Cardiac fibroblast (primary cell): ENCODE measurements at regions not wholly inside any gene's neighbourhood (a gene's known extent, or its start where the extent isn't known, plus 50 kb on each side); places are given as distances from the start of the nearest gene placed in this dataset.
A peak's percentile ranks its signal among the peaks of the same experiment; 100 is the strongest.

Experiments
- DNase-seq, 2 donors: peaks; one replicate each; pipeline versions ENCODE4 v3.0.0 to v3.0.0-alpha.2; 2010; ENCODE audit warnings: low read depth in 2 of 2
- H3K4me3 ChIP-seq, 2 donors: replicated peaks in 1 of 2; 1 replicate in 1 of 2; 2 replicates in 1 of 2; pipeline ENCODE4 v1.5.1; 2011; ENCODE audit warnings: low read depth in 2 of 2, low read length in 2 of 2, mild to moderate bottlenecking in 2 of 2, moderate library complexity in 1 of 2
- CTCF ChIP-seq: IDR thresholded peaks from one replicate; pipeline ENCODE4 v1.5.1; 2011; ENCODE audit warnings: low read depth, mild to moderate bottlenecking, low read length, inconsistent platforms

GRCh38 chr20:11281240-11281639, 607.4 kb upstream of the JAG1 start:
- H3K4me3 ChIP-seq = no peak overlapping the region
- no peak for TF ChIP-seq CTCF
- no peak for DNase-seq

GRCh38 chr20:11281768-11282167, 608.0 kb upstream of the JAG1 start:
- H3K4me3 ChIP-seq = no peak overlapping the region
- DNase-seq = no peak
- TF ChIP-seq CTCF = no peak

- no peak for TF ChIP-seq CTCF
- H3K4me3 ChIP-seq = no peak overlapping the region
- DNase-seq = no peak
Measured at GRCh38 chr20:11287126-11287525, 613.3 kb upstream of the JAG1 start.

- DNase-seq = no peak
- TF ChIP-seq CTCF = no peak
Measured at GRCh38 chr20:11296221-11296620, 621.5 kb upstream of the BTBD3 start.

GRCh38 chr20:11296951-11297350, 620.7 kb upstream of the BTBD3 start:
- no peak for TF ChIP-seq CTCF
- peak in 1 of 2 donors; percentile 2 for DNase-seq
- no peak overlapping the region for H3K4me3 ChIP-seq

More at GRCh38 chr20:11296221-11296620, 621.5 kb upstream of the BTBD3 start:
- H3K4me3 ChIP-seq = no peak overlapping the region

- no peak overlapping the region for H3K4me3 ChIP-seq
- DNase-seq = no peak
- TF ChIP-seq CTCF = no peak
Measured at GRCh38 chr20:11301699-11302098, 616.0 kb upstream of the BTBD3 start.

- DNase-seq = peak in 1 of 2 donors; percentile 44
- no peak for TF ChIP-seq CTCF
- no peak overlapping the region for H3K4me3 ChIP-seq
Measured at GRCh38 chr20:11302436-11302835, 615.3 kb upstream of the BTBD3 start.
